MG63 (cell line): ENCODE measurements at regions not wholly inside any gene's neighbourhood (a gene's known extent, or its start where the extent isn't known, plus 50 kb on each side); places are given as distances from the start of the nearest gene placed in this dataset.
"Not testable (repeated sequence)": the region's sequence is repeated elsewhere in the genome, so short reads cannot be mapped to it uniquely, and the experiment has no call there.

Experiments used
- DNase-seq: peaks from one replicate; pipeline ENCODE4 v3.0.0-alpha.2; 2020
- H3K27me3 ChIP-seq: fragments of 250-450 bp; sonication (Bioruptor Pico); 2 replicates; pipeline ENCODE4 v1.5.1; 2020; ENCODE audit warnings: mild to moderate bottlenecking, moderate library complexity
- H3K36me3 ChIP-seq: fragments of 250-450 bp; sonication (Bioruptor Pico); 2 replicates; pipeline ENCODE4 v1.5.1; 2020; ENCODE audit warnings: mild to moderate bottlenecking, moderate library complexity
- H3K4me3 ChIP-seq: fragments of 250-450 bp; sonication (Bioruptor Pico); 2 replicates; pipeline ENCODE4 v1.5.1; 2020; ENCODE audit warnings: mild to moderate bottlenecking, moderate library complexity
- H3K9me3 ChIP-seq: fragments of 250-450 bp; sonication (Bioruptor Pico); 2 replicates; pipeline ENCODE4 v1.5.1; 2020; ENCODE audit warnings: mild to moderate bottlenecking, moderate library complexity

DNA sequence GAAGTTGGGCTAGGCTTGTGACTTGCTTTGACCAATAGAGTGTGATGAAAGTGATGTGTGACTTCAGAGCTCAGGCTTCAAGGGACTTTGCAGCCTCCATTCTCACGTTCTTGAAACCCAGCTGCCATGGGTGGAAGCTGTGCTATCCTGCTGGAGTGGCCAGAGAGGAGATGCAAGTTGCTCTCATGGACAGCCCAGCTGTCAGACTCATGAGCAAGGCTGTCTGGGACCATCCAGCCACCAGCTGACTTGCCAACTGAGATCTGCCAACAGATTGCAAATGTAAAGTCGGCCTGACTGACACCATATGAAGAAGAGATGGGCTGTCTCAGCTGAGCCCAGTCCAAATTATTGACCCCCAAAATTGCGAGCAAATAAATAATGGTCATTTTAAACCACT is 226.4 kb upstream of the CXCR4 start:
- Histone ChIP-seq H3K27me3 (no peaks in the 10 kb centered on the region), H3K4me3 (no peak overlapping the region), H3K36me3 (no peaks in the 10 kb centered on the region), H3K9me3 (no peaks in the 10 kb centered on the region)
- DNase-seq, result no peak

DNA sequence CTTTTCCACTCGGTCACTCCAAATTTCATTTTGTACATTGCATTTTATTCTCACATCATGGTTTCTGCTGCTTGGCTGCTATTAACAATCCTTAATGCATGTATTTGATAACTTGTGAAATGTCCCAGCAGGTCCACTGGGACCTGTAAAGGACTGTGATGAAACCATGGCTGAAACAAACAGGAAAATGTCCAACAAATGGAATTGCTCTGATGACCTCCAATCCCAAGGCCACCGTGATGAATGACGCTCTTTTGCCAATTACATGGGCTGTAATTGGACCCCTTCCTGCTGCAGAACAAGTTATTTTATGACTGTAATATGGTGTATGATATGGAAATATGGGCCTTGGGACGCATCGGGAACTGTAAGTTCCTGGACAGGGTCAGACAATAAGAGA is 224.2 kb upstream of the CXCR4 start:
- H3K36me3 ChIP-seq, result no peaks in the 10 kb centered on the region
- H3K27me3 ChIP-seq, result no peaks in the 10 kb centered on the region
- H3K9me3 ChIP-seq, result no peaks in the 10 kb centered on the region
- H3K4me3 ChIP-seq, result no peak overlapping the region
- no peak for DNase-seq

DNA sequence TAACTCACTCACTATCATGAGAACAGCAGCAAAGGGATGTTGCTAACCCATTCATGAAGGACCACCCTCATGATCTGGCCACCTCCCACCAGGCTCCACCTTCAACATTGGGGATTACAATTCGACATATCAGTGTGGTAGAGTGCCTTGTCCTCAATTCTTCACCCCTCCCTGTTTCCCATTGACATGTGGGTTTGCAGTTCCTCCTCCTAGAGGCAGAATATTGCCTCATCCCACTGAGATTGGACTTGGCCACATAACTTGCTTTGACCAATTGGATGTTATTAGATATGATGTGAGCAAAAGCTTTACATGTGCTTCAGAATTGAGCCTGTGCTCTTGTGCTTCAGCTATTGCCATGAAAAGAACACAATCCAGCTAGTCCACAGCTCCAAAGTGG is 217.0 kb upstream of the CXCR4 start:
- no peaks in the 10 kb centered on the region for H3K9me3 ChIP-seq

DNA sequence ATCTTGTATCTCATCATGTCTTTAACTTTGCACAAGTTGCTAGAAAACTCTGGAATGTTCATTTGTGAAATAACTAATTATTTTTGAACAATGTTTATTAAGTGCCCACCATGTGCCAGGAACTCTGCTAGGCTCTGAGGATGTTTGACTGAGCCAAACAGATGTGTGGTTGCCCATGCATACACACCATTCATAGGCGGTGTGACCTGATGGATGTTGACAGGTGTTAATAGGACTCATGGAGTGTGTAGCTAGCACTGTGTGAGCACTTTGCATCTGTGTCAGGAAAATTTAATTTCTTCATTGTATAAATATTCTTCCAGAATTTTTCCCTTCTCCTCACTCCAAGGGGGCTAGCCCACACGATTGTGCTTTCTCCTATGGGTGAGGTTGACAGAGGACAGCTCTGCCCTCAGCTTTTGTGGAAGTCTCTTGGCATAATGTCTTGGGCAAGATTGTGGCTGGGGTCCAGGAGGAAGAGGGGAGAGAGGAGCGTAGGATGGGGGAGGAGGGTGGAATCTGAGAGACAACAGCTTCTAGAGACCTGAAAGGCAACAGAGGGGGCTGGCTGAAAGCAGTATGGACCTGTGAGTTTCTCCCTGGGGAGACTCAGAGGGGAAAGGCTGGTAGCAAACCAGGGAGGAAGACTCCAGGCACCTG is 214.6 kb upstream of the CXCR4 start:
- H3K4me3 ChIP-seq, result no peak overlapping the region
- no peaks in the 10 kb centered on the region for H3K27me3 ChIP-seq
- DNase-seq, result no peak
- H3K36me3 ChIP-seq, result no peaks in the 10 kb centered on the region
- no peaks in the 10 kb centered on the region for H3K9me3 ChIP-seq

More for the DNA sequence above, 217.0 kb upstream of the CXCR4 start:
- no peak overlapping the region for H3K4me3 ChIP-seq
- DNase-seq, result no peak
- H3K36me3 ChIP-seq, result no peaks in the 10 kb centered on the region
- H3K27me3 ChIP-seq, result no peaks in the 10 kb centered on the region

DNA sequence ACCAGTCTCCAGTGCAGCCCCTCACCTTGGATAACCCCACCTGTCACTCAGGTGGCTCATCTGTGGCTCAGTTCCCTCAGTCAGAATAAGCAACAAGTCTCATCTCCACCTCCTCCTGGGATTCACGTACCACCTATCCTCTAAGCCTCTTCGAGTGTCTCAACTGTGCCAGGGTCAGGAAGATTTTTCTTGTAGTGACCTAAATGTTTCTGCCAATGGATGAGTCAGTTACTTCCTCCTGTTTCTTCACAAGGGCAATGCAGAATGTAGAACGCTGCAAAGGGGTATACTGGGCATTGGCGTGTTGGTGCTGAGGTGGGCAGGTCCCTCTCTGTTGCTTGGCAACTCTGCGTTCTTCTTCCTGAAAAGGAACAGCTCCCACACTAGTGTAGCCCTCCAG is 213.3 kb upstream of the CXCR4 start:
- DNase-seq, result no peak
- Histone ChIP-seq H3K27me3 (no peaks in the 10 kb centered on the region), H3K36me3 (no peaks in the 10 kb centered on the region), H3K9me3 (no peaks in the 10 kb centered on the region), H3K4me3 (no peak overlapping the region)

DNA sequence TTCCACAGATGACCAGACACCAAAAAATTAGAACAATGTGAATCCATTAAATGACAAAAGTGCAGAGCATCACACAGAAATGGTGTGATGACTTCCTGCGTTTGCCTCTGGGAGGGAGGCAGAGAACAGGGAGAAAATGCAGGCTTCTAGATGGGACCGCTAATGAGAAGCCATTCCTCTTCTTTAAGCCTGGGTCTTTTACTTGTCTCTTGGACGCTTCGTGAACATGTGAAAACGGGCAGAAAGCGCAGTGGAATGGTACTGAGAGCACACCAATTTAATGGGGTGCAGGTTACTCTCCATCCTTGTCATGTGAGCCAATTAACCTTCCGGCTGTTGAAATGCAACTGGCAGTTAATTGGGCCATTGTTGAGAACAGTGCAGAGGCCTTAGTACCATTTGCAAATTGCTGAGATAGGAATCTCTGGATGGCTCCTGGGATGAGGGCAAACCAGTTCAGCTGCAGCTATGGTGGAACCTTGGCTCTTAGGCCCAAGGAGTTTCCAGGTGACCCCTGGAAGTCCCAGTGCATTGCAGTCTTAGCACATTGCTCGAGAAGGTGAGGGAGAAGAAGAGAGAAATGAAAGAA is 210.4 kb upstream of the CXCR4 start:
- Histone ChIP-seq H3K4me3 (no peak overlapping the region), H3K27me3 (no peaks in the 10 kb centered on the region), H3K36me3 (no peaks in the 10 kb centered on the region), H3K9me3 (no peaks in the 10 kb centered on the region)
- no peak for DNase-seq

DNA sequence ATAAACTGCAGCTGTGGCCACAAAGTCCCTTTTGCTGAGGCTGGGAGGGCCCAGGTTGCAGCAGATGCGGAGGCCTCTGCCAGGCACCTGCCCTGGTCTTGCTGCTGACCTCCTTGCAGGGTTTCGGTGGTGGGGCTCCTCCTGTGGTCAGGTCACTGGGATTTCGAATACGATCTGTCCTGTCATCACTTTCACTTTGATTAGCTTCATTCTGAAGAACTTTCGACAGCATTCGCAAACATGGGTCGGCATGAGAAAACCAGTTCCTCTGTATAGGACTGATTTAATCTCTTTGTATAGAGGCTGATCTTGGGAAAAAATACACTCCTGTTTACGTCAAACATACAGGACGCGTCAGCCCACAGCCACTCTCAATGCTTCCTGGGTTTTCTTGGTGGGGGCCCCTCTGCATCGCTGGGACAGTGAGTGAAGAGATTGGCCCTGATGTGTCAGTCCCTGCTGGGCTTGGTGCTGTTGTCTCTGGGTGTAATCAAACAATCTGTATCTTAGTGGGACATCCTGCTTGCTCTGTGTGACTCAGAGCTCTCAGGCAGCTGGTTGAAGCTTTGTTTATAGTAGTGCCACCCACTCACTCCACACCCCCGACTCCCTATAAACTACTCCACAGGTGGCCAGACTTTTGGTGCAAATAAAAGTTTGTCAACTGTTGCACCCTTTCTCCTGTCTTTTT is 209.4 kb upstream of the CXCR4 start:
- peak; percentile 61 for DNase-seq
- Histone ChIP-seq H3K27me3 (no peaks in the 10 kb centered on the region), H3K4me3 (no peak overlapping the region), H3K36me3 (no peaks in the 10 kb centered on the region), H3K9me3 (no peaks in the 10 kb centered on the region)

DNA sequence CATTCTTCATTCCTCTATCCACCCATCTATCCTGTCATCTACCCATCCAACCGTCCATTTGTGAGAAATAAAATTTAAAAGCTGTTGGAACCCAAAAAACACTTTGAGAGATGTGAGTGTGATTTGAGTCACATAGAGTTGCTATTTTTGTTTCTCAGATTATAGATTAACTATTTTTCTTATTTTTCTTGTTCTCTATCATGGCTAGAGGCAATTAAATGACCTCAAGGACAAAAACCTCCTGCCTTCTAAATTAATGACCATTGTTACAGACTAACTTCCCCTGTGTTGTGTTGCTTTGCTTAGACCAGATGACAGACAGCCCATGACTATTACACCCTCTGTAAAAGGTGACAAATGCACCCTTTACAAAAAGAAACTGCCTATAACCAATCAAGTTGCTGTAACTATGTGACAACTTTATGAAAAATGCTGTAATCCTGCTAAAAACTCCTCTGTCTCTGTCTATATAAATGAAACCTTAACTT is 207.9 kb upstream of the CXCR4 start:
- Histone ChIP-seq H3K4me3 (no peak overlapping the region), H3K9me3 (no peaks in the 10 kb centered on the region), H3K27me3 (no peaks in the 10 kb centered on the region), H3K36me3 (no peaks in the 10 kb centered on the region)
- no peak for DNase-seq

DNA sequence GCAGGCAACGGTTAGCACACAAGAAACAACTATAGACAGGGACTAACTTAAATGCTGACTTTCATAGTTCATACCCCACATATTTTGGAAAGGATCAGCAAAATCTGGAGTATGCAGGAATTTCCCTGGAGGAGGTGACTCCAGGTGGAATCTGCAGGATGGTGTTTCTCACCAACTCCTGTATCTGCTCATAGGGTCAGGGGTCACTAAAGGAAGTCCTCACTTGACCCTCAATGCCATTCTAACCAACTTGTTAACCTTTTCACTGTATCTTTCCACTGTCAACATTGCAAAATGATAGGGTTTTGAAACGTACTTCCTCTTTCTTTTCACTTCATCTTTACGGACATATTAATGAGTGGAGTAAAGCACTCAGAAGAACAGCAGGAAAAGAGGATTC is 207.0 kb upstream of the CXCR4 start:
- H3K27me3 ChIP-seq, result no peaks in the 10 kb centered on the region
- no peak for DNase-seq
- no peak overlapping the region for H3K4me3 ChIP-seq
- no peaks in the 10 kb centered on the region for H3K9me3 ChIP-seq
- no peaks in the 10 kb centered on the region for H3K36me3 ChIP-seq

DNA sequence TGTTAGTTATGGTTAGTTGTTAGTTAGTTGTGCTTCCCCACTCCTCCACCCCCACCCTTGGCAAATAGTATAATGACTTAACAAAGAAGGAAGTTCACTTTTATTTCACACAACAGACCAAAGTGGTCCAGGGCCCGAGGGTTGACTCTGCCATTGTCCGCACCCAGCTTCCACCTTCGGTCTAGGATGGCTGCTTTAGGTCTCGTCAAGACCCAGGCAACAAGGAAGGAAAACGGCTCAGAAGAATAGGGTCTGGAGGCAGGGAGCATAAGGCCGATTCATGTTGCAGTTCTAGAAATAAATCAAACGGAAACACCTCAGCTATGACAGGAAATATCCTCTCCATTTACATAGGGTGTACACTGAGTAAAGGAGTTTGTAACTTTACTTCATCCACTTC is 206.0 kb upstream of the CXCR4 start:
- no peak for DNase-seq
- Histone ChIP-seq H3K9me3 (no peaks in the 10 kb centered on the region), H3K36me3 (no peaks in the 10 kb centered on the region), H3K4me3 (no peak overlapping the region), H3K27me3 (no peaks in the 10 kb centered on the region)

DNA sequence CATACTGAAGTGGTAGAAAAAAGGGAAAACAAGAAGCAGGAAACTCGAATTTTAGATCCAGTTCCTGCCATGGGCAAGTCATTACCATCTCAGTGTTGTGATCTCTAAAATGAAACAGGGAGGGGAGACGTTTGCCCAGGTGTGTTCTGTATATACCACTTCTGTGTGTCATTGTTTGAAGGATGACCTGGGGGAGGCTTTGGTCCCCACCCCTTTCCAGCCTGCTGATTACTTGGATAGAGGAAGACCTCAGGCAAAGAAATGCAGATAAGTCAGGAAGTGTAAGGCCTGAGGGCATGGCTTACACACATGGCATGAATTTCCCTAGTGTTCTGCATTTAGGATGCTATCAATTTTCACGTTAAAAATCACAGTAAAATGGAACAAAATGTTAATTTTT is 205.2 kb upstream of the CXCR4 start:
- no peak for DNase-seq
- H3K36me3 ChIP-seq, result no peaks in the 10 kb centered on the region

DNA sequence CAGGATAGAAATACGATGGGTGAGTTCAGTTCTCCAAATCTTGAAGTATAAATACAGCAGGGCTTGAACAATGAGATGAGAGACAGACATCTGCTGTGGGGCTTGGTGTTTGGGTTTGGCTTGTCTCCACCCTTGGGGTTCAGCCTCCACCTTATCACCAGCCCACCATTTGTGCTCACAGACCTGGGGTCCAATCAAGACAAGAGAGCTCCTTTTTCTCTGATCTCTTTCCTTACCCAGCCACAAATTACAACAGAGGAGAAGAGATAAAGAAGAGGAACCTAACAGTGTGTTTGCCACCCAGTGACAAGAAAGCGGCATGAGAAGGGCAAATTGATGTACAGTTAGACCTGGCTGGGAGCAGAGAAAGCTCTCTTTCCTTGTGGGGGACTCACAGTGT is 204.5 kb upstream of the CXCR4 start:
- H3K36me3 ChIP-seq, result no peaks in the 10 kb centered on the region
- H3K9me3 ChIP-seq, result no peaks in the 10 kb centered on the region
- no peak for DNase-seq
- H3K4me3 ChIP-seq, result no peak overlapping the region
- H3K27me3 ChIP-seq, result no peaks in the 10 kb centered on the region

More for the DNA sequence above, 205.2 kb upstream of the CXCR4 start:
- Histone ChIP-seq H3K4me3 (no peak overlapping the region), H3K9me3 (no peaks in the 10 kb centered on the region), H3K27me3 (no peaks in the 10 kb centered on the region)

DNA sequence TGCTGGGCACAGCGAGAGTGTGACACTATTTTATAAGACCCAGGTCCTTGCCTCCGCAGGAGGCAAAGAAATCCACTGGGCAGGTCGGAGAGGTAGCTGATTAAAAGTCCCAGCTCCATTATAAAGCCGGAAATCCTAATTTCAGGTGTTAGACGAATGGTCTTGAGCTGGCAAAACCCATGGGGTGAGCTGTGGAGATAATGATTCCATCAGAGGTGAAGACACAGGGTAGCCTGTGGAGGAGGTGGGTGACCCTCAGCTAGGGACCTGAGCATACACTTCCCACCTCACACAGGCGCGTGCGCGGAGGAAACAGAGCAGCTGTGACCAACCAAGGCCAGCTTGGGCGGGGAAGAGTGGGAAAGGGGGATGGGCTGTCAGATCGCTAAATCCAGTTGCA is 201.7 kb upstream of the CXCR4 start:
- no peak for DNase-seq
- Histone ChIP-seq H3K27me3 (no peaks in the 10 kb centered on the region), H3K36me3 (no peaks in the 10 kb centered on the region), H3K4me3 (no peak overlapping the region), H3K9me3 (no peaks in the 10 kb centered on the region)

DNA sequence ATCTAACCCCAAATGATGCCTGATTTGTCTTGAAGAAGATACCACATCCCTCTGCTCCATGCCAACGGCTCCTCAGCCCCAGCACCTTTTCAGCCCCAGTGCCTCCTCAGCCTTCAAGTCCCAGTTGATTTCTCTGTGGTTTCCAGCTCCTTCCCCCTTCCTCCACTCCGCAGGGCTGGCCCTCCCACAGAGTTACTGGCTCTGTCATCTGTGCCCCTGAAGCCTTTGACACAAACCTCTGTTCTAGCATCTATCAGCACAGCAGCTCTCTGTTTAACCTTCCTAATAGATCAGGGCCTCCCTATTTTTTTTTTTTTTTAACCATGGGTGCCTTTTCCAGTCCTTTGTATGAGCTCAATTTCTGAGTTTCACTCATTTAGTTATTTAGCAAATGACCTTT is 201.3 kb upstream of the CXCR4 start:
- no peak for DNase-seq
- Histone ChIP-seq H3K36me3 (no peaks in the 10 kb centered on the region), H3K27me3 (no peaks in the 10 kb centered on the region), H3K4me3 (no peak overlapping the region), H3K9me3 (no peaks in the 10 kb centered on the region)

DNA sequence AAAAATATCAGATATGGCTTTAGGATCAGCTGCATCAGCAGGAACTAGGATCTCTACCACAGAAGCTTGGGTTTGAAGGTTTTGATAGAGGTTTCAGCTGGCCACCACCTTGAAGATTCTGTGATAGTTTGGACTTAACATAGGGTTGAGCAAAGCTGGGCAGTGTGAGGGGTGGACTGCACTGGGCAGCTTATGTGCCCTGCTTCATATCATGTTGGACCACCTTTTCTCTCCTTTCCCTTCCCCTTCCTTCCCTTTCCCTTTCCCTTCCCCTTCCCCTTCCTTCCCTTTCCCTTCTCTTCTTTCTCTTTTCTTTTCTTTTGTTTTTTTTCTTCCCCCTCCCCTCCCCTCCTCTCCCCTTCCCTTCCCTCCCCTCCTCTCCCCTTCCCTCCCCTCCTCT is 196.3 kb upstream of the CXCR4 start:
- Histone ChIP-seq H3K4me3 (no peak overlapping the region), H3K36me3 (no peaks in the 10 kb centered on the region), H3K27me3 (no peaks in the 10 kb centered on the region), H3K9me3 (no peaks in the 10 kb centered on the region)
- no peak for DNase-seq

DNA sequence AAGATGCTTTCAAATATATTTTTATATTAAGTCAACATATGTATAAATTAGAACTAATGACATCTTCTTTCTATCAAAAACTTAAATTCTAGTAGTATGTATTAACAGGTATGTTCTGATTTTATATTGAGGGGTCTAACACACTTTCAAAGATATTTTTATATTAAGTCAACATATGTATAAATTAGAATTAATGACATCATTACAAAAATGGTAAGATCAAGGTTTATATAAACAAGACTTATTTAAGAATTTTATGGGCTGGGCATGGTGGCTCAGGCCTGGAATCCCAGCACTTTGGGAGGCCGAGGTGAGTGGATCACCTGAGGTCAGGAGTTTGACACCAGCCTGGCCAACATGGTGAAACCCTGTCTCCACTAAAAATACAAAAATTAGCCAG is 194.6 kb upstream of the CXCR4 start:
- H3K27me3 ChIP-seq, DNase-seq: not testable (repeated sequence)

DNA sequence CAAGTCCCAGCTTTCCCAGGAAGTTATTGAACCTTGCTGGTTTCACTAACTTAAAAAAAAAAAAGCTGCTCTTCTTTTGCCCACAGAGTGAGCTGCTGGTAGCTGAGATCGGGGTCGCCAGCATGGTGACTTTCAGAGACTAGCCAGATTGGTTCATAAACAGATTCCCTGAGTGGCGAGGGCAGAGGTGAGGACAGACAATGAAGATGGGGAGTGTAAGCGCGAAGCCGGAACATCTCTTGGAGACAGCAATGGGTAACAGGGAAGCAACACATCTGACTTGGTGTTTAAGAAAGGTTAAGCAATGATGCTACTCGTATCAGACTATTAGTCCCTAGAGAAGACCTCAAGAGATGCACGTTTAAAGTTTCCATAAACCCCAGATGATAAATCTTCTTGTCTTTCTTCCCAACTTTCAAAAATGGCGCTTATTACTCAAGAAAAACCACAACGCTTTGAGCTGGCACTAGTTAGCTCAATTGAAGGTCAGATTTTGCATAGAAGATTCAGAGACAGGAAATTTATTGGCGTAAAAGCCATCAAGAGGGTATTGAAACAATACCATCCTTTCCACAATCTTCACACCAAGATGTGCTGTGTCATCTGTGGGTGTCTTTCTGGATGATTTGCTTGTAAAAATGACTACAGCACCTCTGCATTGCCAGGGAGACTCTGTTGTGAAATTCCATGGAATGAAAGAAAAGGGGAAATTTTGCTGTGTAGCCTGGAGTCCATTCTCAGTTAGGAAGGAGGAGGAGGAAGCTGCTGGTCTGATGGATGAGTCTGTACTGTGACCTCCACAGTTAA is 193.1 kb upstream of the CXCR4 start:
- no peak overlapping the region for H3K4me3 ChIP-seq
- DNase-seq, result no peak
- H3K36me3 ChIP-seq, result no peaks in the 10 kb centered on the region
- no peaks in the 10 kb centered on the region for H3K9me3 ChIP-seq
- no peaks in the 10 kb centered on the region for H3K27me3 ChIP-seq

More for the DNA sequence above, 194.6 kb upstream of the CXCR4 start:
- not testable (repeated sequence) for H3K4me3 ChIP-seq, H3K9me3 ChIP-seq, H3K36me3 ChIP-seq
